ENCODE measurements at regions not wholly inside any gene's neighbourhood (a gene's known extent, or its start where the extent isn't known, plus 50 kb on each side); places are given as distances from the start of the nearest gene placed in this dataset.

GRCh38 chr5:125004009-125004408 is 257.6 kb upstream of the ZNF608 start:
- CTCF ChIA-PET, result no interaction called here
- Mint-ChIP-seq H3K27me3 (ENCODE audit: insufficient read depth, unreplicated experiment) (no peaks in the 10 kb centered on the region), H3K36me3 (ENCODE audit: insufficient read depth, unreplicated experiment) (peaks cover 11% of the 10 kb centered on the region), H3K27ac (ENCODE audit: unreplicated experiment) (no peak overlapping the region), H3K4me3 (ENCODE audit: unreplicated experiment) (no peak overlapping the region), H3K4me1 (ENCODE audit: low read depth, unreplicated experiment) (peaks cover 16% of the 10 kb centered on the region), H3K9me3 (ENCODE audit: unreplicated experiment) (peaks cover 22% of the 10 kb centered on the region)
- no TSS peak for BruUV-seq (replicated peaks)
- H3K27me3 ChIP-seq (replicated peaks; ENCODE audit: control insufficient read depth, insufficient read depth, low read length), result no peaks in the 10 kb centered on the region
- no peak overlapping the region for H3K4me3 ChIP-seq (ENCODE audit: low read depth, low read length)
- POLR2A ChIA-PET, result no interaction called here
- intact Hi-C loops (cut with micrococcal nuclease; ENCODE audit: unreplicated experiment), result no loop called here
- no peak for DNase-seq
- no peaks in the 10 kb centered on the region for H3K36me3 ChIP-seq (ENCODE audit: control insufficient read depth, insufficient read depth, low read length)
- no peaks in the 10 kb centered on the region for H3K9me3 ChIP-seq
- TF ChIP-seq CTCF (IDR thresholded peaks at IDR 0.05; ENCODE audit: insufficient read depth in 1 of 2, low read depth in 1 of 2, low read length in 1 of 2, severe bottlenecking in 1 of 2, unreplicated experiment in 1 of 2), result no peak
- H3K4me1 ChIP-seq, result no peaks in the 10 kb centered on the region

GRCh38 chr5:125005266-125005665 is 258.8 kb upstream of the ZNF608 start:
- Mint-ChIP-seq H3K9me3 (ENCODE audit: unreplicated experiment) (peaks cover 27% of the 10 kb centered on the region), H3K36me3 (ENCODE audit: insufficient read depth, unreplicated experiment) (peaks cover 11% of the 10 kb centered on the region), H3K27me3 (ENCODE audit: insufficient read depth, unreplicated experiment) (no peaks in the 10 kb centered on the region), H3K4me3 (ENCODE audit: unreplicated experiment) (no peak overlapping the region), H3K4me1 (ENCODE audit: low read depth, unreplicated experiment) (peaks cover 17% of the 10 kb centered on the region), H3K27ac (ENCODE audit: unreplicated experiment) (no peak overlapping the region)
- H3K27me3 ChIP-seq (replicated peaks; ENCODE audit: control insufficient read depth, insufficient read depth, low read length), result no peaks in the 10 kb centered on the region
- ChIA-PET POLR2A (no interaction called here), CTCF (no interaction called here)
- TF ChIP-seq CTCF (IDR thresholded peaks at IDR 0.05; ENCODE audit: insufficient read depth in 1 of 2, low read depth in 1 of 2, low read length in 1 of 2, severe bottlenecking in 1 of 2, unreplicated experiment in 1 of 2), result no peak
- intact Hi-C loops (cut with micrococcal nuclease; ENCODE audit: unreplicated experiment), result no loop called here
- no peaks in the 10 kb centered on the region for H3K9me3 ChIP-seq
- DNase-seq, result no peak
- H3K36me3 ChIP-seq (ENCODE audit: control insufficient read depth, insufficient read depth, low read length), result no peaks in the 10 kb centered on the region; the same call in 1 of the 2 replicates
- H3K4me1 ChIP-seq, result peaks cover 2% of the 10 kb centered on the region
- BruUV-seq (replicated peaks), result no TSS peak
- H3K4me3 ChIP-seq (ENCODE audit: low read depth, low read length), result no peak overlapping the region

- H3K9me3 ChIP-seq, result no peaks in the 10 kb centered on the region
- Mint-ChIP-seq H3K9me3 (ENCODE audit: unreplicated experiment) (peaks cover 26% of the 10 kb centered on the region), H3K36me3 (ENCODE audit: insufficient read depth, unreplicated experiment) (peaks cover 4% of the 10 kb centered on the region), H3K27me3 (ENCODE audit: insufficient read depth, unreplicated experiment) (no peaks in the 10 kb centered on the region), H3K4me3 (ENCODE audit: unreplicated experiment) (no peak overlapping the region), H3K4me1 (ENCODE audit: low read depth, unreplicated experiment) (peaks cover 17% of the 10 kb centered on the region), H3K27ac (ENCODE audit: unreplicated experiment) (peak overlapping the region; percentile 13)
- H3K36me3 ChIP-seq (ENCODE audit: control insufficient read depth, insufficient read depth, low read length), result no peaks in the 10 kb centered on the region; the same call in 1 of the 2 replicates
- no peak for TF ChIP-seq CTCF (IDR thresholded peaks at IDR 0.05; ENCODE audit: insufficient read depth in 1 of 2, low read depth in 1 of 2, low read length in 1 of 2, severe bottlenecking in 1 of 2, unreplicated experiment in 1 of 2)
- intact Hi-C loops (cut with micrococcal nuclease; ENCODE audit: unreplicated experiment), result no loop called here
- POLR2A ChIA-PET, result no interaction called here
- no peaks in the 10 kb centered on the region for H3K27me3 ChIP-seq (replicated peaks; ENCODE audit: control insufficient read depth, insufficient read depth, low read length)
- peaks cover 11% of the 10 kb centered on the region for H3K4me1 ChIP-seq
- no TSS peak for BruUV-seq (replicated peaks)
- no peak for DNase-seq
- CTCF ChIA-PET, result no interaction called here
- no peak overlapping the region for H3K4me3 ChIP-seq (ENCODE audit: low read depth, low read length)
Measured at GRCh38 chr5:125006011-125006685, 259.7 kb upstream of the ZNF608 start.
